SJSA1 (cell line): ENCODE measurements at regions not wholly inside any gene's neighbourhood (a gene's known extent, or its start where the extent isn't known, plus 50 kb on each side); places are given as distances from the start of the nearest gene placed in this dataset.
"Not testable (repeated sequence)": the region's sequence is repeated elsewhere in the genome, so short reads cannot be mapped to it uniquely, and the experiment has no call there.

ENCODE experiments used
- DNase-seq, 2 experiments: peaks; one replicate each; pipeline ENCODE4 v3.0.0-alpha.2; 2015 to 2020; ENCODE audit warnings: low spot score in 2 of 2, low read depth in 1 of 2
- H3K27ac ChIP-seq: fragments of 250-450 bp; sonication (Bioruptor Pico); 2 replicates; pipeline ENCODE4 v1.5.1; 2020; ENCODE audit warnings: mild to moderate bottlenecking, moderate library complexity
- H3K27me3 ChIP-seq: fragments of 250-450 bp; sonication (Bioruptor Pico); replicated peaks from 2 replicates; pipeline ENCODE4 v1.5.1; 2020; ENCODE audit warnings: mild to moderate bottlenecking, moderate library complexity
- H3K36me3 ChIP-seq: fragments of 250-450 bp; sonication (Bioruptor Pico); 2 replicates; pipeline ENCODE4 v1.5.1; 2020; ENCODE audit warnings: mild to moderate bottlenecking
- H3K4me1 ChIP-seq: fragments of 250-450 bp; sonication (Bioruptor Pico); replicated peaks from 2 replicates; pipeline ENCODE4 v1.6.1; 2021; ENCODE audit warnings: mild to moderate bottlenecking
- H3K4me3 ChIP-seq: fragments of 250-450 bp; sonication (Bioruptor Pico); 2 replicates; pipeline ENCODE4 v1.5.1; 2020; ENCODE audit warnings: mild to moderate bottlenecking
- H3K9me3 ChIP-seq: fragments of 250-450 bp; sonication (Bioruptor Pico); replicated peaks from 2 replicates; pipeline ENCODE4 v1.5.1; 2020; ENCODE audit warnings: mild to moderate bottlenecking

DNA sequence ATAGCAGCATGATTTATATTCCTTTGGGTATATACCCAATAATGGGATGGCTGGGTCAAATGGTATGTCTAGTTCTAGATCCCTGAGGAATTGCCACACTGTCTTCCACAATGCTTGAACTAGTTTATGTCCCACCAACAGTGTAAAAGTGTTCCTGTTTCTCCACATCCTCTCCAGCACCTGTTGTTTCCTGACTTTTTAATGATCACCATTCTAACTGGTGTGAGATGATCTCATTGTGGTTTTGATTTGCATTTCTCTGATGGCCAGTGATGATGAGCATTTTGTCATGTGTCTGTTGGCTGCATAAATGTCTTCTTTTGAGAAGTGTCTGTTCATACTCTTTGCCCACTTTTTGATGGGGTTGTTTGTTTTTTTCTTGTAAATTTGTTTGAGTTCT, 54.0 kb upstream of the GPR89A start:
- not testable (repeated sequence) for H3K9me3 ChIP-seq, H3K27ac ChIP-seq, H3K36me3 ChIP-seq, H3K4me3 ChIP-seq, H3K4me1 ChIP-seq, H3K27me3 ChIP-seq, DNase-seq

DNA sequence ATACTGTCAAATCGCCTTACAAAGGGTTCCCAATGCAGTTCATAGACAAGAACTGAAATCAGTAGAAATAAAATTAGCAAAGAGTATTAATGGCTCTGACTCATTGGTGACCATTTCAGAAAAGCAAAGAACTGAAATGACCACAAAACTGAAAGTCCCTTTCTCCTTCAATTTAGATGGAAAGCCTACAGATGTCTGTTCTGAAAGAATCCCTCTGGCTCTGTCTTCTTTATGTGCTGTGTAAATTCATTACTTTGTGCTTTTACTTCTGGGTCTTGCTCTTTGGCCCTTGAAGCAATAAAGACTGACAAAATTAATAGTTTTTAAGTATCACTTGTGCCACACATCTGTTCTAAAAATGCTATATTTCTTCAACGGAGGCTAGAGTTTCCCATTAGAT, 62.7 kb upstream of the GPR89A start:
- no peak for DNase-seq
- H3K9me3 ChIP-seq, result no peaks in the 10 kb centered on the region
- H3K4me1 ChIP-seq, result peaks cover 8% of the 10 kb centered on the region
- no peaks in the 10 kb centered on the region for H3K36me3 ChIP-seq
- no peak overlapping the region for H3K27ac ChIP-seq
- H3K4me3 ChIP-seq, result no peak overlapping the region
- no peaks in the 10 kb centered on the region for H3K27me3 ChIP-seq

DNA sequence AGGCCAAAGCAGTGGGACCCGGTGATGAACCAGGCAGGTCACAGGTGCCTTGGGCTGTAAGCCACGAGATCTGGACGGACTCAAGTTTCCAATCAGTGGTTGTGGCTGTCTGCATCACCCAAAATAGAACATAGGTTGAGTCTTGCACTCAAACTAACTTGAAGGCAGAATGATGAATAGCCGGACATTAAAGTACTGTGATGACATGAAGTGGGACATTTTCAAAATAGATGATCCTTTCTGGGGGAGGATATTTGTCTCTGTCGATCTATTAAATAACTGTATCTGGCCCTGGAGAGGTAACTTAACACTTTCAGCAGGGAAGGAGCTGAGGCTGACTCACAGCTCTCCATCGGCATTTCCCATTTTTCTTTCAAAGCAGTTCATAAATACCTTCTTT, 66.1 kb upstream of the GPR89A start:
- H3K27me3 ChIP-seq, H3K27ac ChIP-seq, H3K4me3 ChIP-seq, H3K36me3 ChIP-seq, H3K9me3 ChIP-seq: not testable (repeated sequence)
- peak in 1 of 2 experiments; percentile 30 for DNase-seq
- peaks cover 15% of the 10 kb centered on the region for H3K4me1 ChIP-seq

DNA sequence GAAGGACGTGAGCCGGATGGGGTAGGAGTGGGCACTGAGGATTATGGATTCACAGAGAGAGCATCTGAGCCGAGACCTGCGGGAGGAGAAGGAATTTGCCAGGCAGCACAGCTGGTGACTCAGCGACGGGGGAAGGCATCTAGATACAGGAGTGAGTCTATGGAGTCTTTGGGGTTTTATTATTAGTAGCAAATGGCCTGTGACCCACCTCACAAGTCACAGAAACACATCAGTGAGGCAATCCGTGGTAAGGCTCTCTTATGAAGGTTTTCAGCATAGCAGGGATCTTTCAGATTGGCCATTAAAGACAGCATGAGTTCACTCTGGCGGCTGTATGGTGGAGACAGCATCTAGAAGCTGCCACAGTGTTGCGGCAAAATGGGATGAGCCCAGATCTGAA, 66.5 kb upstream of the GPR89A start:
- peak; percentile 79 to 87 for DNase-seq
- not testable (repeated sequence) for H3K4me3 ChIP-seq, H3K27me3 ChIP-seq, H3K9me3 ChIP-seq, H3K36me3 ChIP-seq
- peaks cover 18% of the 10 kb centered on the region for H3K4me1 ChIP-seq
- peak overlapping the region; percentile 44; the same call in 1 of the 2 replicates for H3K27ac ChIP-seq

DNA sequence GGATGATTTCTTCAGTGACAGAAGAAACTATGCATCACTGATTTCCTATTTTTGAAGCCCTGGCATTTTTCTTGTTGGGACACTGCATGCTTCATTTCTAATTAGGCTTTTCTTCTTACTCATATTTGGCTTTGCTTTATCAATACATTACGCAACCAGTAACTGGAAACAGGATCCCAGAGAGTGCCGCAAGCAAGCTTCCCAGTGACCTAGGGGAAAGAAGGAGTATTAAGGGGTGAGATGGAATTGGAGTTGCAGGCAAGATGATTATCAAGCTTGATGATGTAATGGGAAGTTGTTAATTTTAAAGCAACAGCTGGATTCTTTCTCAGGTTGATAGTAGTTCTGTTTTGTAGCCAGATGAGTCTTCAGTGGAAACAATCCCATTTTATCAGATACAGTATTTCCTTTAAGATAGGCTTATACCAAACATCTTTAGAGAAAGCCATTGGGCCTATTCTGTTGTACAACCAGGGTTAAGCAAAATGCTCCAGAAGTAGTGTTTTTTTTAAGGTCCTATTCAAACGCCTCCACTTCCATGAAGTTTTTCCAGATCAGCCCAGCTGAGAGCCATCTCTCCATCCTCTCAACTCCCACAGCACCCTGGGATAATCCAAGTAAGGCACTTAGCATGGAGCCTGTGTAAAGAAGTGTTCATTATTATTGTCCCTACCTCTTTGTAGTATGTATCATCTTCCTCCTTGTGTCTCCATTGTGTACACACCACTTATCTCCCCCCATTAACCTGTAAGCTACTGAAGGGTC, 69.5 kb upstream of the GPR89A start:
- H3K27me3 ChIP-seq, DNase-seq, H3K27ac ChIP-seq, H3K4me3 ChIP-seq, H3K36me3 ChIP-seq, H3K9me3 ChIP-seq: not testable (repeated sequence)
- peaks cover 23% of the 10 kb centered on the region for H3K4me1 ChIP-seq

DNA sequence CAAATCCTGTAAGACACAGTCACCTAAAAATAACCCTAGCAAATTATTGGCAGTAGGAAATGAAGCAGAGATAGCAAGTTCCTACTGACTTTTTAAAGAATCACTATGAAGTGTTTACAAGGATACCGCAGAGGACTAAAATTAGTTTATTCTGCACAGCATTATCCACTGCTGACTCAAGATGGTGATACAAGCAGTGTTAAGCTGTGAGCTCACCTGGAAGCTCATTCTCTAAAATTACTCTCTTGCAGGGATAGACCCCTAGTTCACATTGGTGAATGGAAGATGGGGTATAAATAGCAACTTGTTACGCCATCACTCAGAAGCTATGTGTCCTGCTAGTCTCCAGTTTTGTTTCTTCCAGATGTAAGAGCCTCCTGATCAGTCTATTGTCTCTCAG, 70.8 kb upstream of the GPR89A start:
- H3K4me1 ChIP-seq, result peaks cover 20% of the 10 kb centered on the region
- not testable (repeated sequence) for H3K27me3 ChIP-seq, H3K4me3 ChIP-seq, H3K27ac ChIP-seq, H3K9me3 ChIP-seq, H3K36me3 ChIP-seq
- DNase-seq, result peak in 1 of 2 experiments; percentile 20

DNA sequence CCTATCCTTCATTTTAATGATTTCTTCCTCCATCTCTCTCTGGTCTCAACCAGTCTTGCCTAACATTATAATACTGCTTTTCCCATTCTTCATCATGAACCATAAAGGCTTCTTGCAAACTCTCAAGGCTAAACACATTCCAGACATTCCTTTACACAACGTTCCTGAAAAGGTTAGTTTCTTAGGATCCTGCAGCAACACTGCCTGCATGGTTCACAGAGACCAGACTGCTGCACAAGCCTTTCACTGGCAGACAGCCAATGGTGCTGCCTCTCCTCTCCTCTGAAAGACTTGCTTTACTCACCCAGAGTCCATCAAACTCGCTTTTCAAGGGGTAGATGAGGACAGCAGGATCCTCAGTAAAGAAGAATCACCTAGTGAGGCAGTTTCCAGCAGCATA, 72.3 kb upstream of the GPR89A start:
- not testable (repeated sequence) for H3K36me3 ChIP-seq, H3K4me3 ChIP-seq, H3K27ac ChIP-seq, H3K27me3 ChIP-seq, H3K9me3 ChIP-seq
- peak; percentile 69 to 80 for DNase-seq
- H3K4me1 ChIP-seq, result peaks cover 16% of the 10 kb centered on the region

DNA sequence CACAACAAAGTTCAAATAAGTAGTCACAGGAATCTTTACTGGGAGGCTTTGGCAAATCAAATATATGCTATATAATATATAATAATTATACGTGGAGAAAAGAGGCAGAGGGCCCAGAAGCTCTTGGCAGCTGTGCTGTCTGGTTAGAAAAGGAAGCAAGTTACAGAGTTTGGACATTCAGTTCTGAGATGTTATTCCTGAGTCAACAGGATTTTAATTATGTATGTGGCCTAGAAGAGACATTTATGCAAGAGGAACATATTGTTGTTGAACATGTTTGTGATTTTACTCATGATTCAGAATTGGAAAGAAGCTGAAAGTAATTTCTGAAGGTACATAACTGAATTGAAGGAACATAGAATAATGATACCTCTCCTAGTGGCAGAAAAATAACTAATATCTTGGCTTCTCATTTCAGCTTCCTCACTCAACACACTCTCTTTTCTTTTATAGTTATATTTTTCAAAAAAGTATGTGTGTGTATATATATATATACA, 79.7 kb upstream of the GPR89A start:
- not testable (repeated sequence) for H3K9me3 ChIP-seq, DNase-seq, H3K4me1 ChIP-seq

DNA sequence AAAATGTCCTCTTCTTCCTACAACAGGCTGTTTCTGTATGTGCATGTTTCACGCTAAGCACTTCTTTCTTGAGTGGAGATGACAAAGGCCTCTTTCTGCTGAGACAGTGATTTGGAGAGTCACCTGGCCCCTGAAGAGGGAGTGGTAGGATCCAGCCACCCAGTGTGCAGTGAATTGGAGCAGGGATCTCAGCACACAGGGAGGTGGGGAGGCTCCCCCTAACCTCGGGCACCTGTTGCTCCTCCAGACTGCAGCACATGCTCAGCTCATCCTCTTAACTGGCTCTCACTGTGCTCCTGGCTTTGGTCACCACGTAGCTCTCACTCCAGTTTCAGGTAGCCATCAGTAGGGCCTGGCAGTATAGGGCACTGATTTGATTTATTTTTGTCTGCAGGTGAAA, 87.6 kb upstream of the GPR89A start:
- not testable (repeated sequence) for H3K27me3 ChIP-seq, H3K4me1 ChIP-seq, H3K9me3 ChIP-seq, H3K36me3 ChIP-seq, DNase-seq, H3K4me3 ChIP-seq, H3K27ac ChIP-seq

More for the DNA sequence above, 79.7 kb upstream of the GPR89A start:
- not testable (repeated sequence) for H3K36me3 ChIP-seq, H3K4me3 ChIP-seq, H3K27me3 ChIP-seq, H3K27ac ChIP-seq

DNA sequence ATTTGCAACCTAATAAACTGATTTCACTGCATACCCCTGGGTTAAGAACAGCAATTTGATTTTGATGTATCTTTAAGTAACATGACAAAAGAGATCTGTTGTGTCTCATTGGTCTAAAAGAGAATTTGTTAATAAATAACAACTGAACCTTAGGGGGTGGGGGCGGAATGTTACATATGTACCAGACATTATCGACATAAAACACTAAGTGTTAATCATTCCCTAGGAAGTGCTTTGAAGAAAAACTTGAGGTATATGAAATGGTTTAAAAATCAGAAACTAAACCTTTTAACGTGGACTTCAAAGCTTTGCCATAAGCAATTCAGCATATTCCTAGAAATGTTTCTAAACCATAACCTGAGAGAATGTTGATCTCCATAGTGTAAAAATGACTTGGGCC, 88.5 kb upstream of the GPR89A start:
- not testable (repeated sequence) for DNase-seq

DNA sequence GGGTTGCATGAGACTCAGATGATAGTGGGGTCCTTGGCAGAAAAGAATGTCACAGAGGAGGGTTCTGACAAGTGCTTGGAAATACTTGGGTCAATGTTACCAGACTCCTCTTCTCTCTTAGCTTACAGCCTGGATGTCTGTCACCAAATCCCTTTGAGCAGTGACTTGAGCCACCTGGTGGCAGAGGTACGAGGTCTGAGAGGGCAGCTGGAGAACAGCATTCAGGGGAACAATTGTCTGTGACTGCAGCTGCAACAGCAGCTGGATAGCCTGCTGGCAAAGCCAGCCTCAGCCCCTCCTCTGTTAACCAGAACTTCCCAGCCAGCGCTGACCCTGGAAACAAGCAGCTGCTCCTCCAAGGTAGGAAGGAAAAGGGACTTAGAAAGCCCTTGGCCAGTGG, 87.6 kb upstream of the NBPF20 start:
- not testable (repeated sequence) for H3K36me3 ChIP-seq, DNase-seq

More for the DNA sequence above, 88.5 kb upstream of the GPR89A start:
- H3K27ac ChIP-seq, H3K4me3 ChIP-seq, H3K27me3 ChIP-seq, H3K9me3 ChIP-seq, H3K4me1 ChIP-seq, H3K36me3 ChIP-seq: not testable (repeated sequence)

DNA sequence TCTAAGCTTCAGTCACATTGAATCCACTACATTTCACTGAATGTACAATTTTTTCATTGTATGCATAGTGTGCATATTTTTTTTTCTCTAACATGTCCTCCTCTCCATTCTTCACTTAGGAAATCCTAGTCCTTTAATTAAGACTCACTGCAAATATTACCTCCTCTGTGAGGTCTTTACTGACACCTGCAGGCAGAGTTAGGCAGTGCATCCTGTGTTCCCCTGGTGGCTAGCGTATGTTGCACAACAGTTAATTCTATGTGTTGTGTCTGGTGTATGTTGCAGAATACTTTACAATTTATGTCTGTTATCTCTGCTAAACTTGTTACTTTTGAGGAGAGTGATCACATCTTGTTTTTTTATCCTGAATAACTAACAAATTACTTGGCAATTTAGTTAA, 82.7 kb upstream of the NBPF20 start:
- H3K4me1 ChIP-seq, H3K9me3 ChIP-seq, DNase-seq, H3K27ac ChIP-seq, H3K36me3 ChIP-seq, H3K27me3 ChIP-seq, H3K4me3 ChIP-seq: not testable (repeated sequence)

More for the DNA sequence above, 87.6 kb upstream of the NBPF20 start:
- H3K27me3 ChIP-seq, H3K4me3 ChIP-seq, H3K9me3 ChIP-seq, H3K4me1 ChIP-seq, H3K27ac ChIP-seq: not testable (repeated sequence)

DNA sequence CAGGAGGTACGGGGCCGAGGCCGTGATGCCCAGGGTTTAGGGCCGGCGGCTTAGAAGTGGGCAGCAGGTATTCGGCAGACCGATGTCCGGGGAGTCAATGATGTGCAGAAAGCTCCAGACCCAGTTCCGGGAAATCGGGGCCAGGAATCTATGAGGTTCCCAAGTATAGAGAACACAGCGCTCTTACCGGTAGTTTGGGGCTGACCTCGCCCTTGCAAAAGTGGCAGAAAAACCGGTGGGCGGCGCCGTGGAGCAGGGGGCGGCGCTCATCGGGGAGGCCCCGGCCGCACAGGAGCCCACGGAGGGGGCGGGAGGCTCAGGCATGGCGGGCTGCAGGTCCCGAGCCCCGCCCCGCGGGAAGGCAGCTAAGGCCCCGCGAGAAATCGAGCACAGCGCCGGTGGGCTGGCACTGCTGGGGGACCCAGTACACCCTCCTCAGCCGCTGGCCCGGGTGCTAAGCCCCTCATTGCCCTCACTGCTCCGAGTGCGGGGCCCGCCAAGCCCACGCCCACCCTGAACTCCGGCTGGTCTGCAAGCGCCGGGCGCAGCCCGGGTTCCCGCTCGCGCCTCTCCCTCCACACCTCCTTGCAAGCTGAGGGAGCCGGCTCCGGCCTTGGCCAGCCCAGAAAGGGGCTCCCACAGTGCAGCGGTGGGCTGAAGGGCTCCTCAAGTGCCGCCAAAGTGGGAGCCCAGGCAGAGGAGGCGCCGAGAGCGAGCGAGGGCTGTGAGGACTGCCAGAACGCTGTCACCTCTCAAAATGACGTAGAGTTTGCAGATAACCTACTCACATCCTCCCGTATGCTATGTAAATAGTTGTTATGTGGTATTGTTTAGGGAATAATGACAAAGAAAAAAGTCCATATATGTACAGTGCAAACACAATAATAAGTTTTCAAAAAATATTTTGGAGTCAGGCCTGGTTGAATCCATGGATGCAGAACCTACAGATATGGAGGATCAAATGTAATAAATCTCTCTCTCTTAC, 80.6 kb upstream of the NBPF20 start:
- not testable (repeated sequence) for H3K27me3 ChIP-seq, H3K27ac ChIP-seq, DNase-seq, H3K4me3 ChIP-seq, H3K9me3 ChIP-seq, H3K4me1 ChIP-seq, H3K36me3 ChIP-seq

DNA sequence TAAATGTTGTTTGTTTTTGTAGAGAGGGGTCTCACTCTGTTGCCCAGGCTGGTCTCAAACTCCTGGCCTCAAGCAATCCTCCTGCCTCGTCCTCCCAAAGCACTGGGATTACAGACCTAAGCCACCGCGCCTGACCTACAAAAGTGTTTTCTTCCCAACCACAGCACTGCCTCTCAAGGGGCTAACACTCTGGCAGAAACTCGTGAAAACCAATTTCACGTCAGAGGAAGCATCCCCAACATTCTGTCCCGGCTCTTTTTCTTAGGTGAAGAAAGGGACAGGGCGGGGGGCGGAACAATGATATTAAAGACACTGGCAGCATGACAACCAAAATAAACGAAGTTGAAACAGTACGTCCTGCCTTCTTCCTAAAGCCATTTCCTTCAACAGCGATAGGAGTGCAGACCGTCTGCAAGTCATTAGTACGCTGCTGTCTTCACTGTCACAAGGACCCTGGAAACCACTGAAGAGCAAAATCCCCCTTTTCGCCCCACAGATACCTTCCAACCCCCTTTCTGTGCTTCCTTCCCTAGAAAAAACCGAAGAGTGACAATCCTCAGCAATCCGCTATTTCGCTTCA, 79.5 kb upstream of the NBPF20 start:
- DNase-seq, H3K9me3 ChIP-seq, H3K27me3 ChIP-seq, H3K4me1 ChIP-seq, H3K4me3 ChIP-seq, H3K36me3 ChIP-seq, H3K27ac ChIP-seq: not testable (repeated sequence)
